ENCODE measurements at regions not wholly inside any gene's neighbourhood (a gene's known extent, or its start where the extent isn't known, plus 50 kb on each side); places are given as distances from the start of the nearest gene placed in this dataset.
"Not testable (repeated sequence)": the region's sequence is repeated elsewhere in the genome, so short reads cannot be mapped to it uniquely, and the experiment has no call there.

DNA sequence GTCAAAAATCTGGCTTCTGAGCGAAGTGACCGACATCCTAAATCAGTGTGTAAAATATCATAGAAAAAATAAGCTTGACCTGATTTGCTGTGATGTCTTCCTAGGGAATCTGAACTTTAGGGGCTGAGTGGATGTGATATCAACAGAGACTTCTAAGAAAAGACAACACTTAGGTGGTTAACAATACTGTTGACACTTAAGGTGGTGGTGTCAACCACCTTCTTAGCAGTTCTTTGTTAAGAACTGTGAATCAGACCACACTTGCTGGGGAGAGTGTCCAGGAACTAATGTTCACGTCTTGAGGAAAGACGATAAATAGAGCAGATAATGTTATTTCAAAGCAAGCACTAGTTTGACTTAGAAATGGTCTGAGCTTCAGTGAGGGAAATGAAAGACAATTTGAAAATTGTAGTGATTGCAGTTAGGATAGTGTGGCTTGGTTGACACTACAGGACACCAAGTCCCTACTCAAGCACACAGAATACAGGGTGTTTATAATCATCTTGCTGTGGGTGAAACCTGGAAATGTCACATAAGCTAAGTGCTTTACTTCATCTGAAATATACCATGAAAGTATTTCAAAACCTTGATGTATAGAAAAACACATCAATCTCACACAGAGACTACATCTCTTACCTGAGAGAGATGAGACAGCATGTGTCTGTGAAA lies 1936.5 kb downstream of the PCDH9 start:
- no peak for DNase-seq (ENCODE audit: low read depth)

DNA sequence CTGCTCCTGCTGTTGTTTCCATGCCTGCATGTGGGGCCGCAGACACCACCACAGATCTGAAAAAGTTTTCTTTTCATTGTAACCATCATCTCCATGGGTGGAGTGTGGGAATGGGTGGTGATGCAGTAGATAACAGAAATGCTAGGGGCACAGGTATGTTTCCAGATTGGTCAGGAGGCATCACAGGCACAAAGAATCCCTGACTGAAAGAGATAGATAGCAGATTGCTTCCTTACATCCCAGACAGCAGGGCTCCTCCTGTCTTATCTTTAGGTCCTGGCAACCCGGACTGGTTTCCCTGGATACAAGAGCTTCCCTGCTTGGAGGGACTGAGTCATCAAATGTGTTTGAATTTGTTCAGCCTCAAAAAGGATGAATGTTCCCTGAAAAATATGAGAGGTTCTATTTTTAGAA lies 1937.6 kb downstream of the PCDH9 start:
- DNase-seq (ENCODE audit: low read depth) = no peak

DNA sequence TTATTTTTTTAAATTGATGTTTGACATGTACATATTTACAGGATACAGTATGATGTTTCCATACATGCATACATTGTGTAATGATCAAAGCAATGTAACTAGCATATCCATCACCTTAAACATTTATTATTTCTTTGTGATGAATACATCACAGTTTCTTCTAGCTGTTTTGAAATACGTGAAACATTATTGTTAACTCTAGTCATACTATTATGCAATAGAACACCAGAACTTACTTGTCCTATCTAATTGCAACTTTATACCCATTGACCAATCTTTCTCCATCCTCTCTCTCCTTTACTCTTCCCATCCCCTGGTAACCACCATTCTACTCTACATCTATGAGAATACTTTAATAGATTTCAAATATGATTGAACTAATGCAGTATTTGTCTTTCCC lies 1942.7 kb downstream of the PCDH9 start:
- no peak for DNase-seq (ENCODE audit: low read depth)

DNA sequence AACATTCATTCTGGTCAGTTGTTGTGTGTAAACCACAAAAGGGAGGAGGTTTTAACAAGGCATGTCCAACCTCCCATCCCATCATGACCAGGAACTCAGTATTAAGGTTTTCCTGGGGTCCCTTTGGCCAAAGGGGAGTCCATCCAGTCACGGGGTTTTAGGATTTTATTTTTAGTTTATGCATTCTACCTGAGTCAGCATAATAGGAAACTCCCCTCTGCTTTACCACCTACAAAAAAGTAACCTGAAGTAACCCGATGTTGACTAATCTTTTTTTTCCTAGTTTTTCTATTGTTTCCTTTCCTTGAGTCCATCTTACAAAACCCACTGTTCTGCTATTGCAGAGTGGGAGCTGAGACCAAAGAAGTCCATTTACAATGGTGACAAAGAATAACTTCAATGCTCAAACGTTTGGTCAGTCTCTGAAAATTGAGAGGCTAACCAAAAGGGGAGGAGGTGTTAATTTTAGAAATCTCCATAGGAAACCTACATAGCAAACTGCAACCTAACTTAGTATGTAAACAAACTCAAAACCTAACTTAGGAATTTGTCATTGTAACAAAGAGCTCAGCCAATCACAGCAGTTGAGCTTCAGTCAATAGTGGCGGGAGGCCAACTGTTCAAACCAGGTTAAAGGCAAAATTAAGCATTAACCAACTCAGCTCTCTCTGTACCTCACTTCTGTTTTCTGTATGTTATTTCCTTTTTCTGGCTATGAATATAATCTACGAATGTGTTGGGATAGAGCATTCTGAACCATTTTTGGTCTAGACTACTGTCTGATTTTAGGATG lies 1954.1 kb downstream of the PCDH9 start:
- no peak for DNase-seq (ENCODE audit: low read depth)

DNA sequence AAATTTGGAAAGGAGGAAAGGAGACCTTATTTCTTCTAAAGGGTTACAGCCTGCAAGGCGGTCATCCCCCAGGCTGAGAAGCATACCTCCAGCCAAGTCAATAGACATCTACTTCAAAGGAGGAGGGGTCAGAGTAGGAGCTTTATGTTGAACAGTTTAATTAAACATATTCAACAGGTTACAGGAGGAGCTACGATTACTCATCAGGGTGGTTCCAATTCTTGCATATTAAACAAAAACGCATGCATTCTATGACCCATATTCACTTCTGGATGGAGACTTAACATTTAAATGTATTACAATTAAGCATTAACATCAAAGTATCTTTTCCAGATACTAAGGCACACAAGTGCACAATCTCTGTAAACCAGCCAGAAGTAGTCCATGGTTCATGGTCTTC lies 1955.0 kb downstream of the PCDH9 start:
- no peak for DNase-seq (ENCODE audit: low read depth)

DNA sequence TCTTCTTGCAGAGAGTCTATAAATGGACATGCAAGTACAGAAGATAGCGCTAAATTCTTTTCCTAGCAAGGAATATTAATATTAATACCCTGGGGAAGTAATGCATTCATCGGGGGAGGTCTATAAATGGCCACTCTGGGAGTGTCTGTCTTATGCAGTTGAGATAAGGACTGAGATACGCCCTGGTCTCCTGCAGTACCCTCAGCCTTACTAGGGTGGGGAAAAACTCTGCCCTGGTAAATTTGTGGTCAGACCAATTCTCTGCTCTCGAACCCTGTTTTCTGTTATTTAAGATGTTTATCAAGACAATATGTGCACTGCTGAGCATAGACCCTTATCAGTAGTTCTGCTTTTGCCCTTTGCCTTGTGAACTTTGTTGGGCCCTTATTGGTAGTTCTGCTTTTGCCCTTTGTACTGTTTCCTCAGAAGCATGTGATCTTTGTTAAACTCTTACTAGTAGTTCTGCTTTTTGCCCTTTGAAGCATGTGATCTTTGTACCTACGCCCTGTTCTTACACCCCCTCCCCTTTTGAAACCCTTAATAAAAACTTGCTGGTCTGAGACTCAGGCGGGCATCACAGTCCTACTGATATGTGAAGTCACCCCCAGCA lies 1956.2 kb downstream of the PCDH9 start:
- DNase-seq (ENCODE audit: low read depth) = not testable (repeated sequence)

DNA sequence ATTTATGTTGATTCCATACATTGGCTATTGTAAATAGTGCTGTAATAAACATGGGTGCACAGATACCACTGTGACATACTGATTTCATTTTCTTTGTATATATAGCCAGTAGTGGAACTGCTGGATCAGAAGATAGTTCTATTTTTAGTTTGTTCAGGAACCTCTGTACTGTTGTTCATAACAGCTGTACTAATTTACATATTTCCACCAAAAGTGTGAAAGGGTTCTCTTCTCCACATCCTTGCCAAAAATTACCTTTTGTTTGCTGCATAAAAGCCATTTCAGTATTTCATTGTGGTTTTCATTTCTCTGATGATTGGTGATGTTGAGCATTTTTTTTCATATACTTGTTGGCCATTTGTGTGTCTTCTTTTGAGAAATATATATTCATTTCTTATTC lies 1962.1 kb downstream of the PCDH9 start:
- DNase-seq (ENCODE audit: low read depth) = no peak

DNA sequence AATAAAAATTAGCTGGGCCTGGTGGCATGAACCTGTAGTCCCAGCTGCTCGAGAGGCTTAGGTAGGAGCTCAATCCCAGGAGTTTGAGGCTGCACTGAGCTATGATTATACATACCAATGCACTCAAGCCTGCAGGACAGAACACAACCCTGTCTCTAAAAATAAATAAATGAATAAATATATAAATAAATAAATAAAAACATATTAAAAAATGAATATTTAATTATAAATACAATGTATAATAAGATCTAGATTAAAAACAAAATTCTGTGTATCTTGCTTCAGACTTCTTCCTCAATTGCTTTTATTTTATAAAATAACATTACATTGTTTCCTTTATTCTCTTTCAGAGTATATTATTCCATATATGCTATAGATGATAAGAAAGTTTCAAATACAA lies 1964.1 kb downstream of the PCDH9 start:
- no peak for DNase-seq (ENCODE audit: low read depth)

DNA sequence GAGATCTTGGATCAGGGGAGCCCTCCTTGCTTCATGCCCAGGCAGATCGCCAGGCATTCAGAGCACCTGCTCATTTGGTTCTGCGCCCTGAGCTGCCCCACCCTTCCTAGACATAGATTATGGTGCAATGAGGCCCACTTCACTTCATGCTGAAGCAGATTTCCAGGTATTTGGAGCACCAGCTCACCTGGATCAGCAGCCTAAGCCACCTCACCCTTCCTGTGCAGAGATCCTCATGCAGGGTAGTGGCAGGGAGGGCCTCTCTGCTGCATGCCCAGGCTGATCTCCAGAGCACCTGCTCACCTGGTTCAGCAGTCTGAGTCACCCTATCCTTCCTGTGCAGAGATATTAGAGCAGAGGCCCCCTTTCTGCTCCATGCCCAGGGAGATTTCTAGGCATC lies 1966.1 kb downstream of the PCDH9 start:
- DNase-seq (ENCODE audit: low read depth) = no peak

DNA sequence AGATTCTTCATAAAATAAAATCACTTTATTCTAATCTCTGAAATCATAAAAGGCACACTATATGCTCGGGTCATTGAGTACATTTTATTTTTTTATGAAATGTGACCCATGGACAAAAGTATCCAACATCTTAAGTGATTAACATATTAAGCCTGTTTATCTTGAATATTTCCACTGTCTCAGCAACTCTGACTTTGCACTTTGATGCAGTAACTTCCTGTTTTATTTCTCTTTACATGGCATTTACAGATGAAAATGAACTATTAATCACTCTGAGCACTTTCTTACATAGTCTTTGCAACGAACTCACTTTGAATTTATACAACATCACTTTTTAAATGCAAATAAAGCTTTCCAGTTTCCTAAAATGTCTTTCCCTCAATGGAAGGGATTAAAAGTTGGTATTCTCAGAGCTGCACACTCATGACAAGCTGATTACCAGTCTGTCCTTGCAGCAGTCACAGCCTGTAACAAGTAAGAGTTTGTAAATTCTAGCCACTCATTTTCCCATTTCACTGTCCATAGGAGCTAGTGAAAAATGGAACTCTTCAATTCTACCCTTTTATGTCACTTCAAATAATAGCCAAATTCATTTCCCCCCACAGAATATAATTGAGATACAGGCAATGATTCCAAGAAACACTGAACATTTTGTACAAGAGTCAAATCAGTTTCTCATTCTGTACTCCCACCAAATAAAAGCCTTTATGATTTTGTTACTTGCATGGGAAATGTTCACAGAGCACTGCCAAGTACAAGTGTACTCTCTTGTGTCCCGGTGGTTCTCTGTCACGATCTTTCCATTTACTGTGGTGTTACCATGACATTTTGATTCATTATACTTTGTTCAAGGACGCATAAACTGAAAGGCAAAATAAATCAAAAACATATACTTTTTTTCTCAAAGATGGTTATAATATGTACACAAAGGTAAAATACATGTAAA lies 1968.9 kb downstream of the PCDH9 start:
- DNase-seq (ENCODE audit: low read depth) = no peak

DNA sequence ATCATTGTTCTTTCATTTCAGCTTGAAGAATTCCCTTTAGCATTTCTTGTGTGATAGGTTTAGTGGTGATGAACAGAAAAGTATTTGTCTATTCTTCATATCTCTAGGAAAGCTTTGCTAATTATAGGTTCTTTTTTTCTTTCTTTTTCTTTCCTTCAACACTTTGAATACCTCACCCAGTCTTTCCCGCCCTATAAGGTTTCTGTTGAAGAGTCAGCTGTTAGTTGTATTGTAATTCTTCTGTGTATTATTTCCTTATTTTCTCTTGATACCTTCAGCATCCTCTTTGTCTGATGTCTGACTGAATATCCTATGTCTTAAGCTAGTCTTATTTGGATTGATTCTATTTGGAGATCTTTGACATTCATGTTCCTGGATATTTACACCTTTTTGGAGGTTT lies 1989.4 kb downstream of the PCDH9 start:
- no peak for DNase-seq (ENCODE audit: low read depth)

DNA sequence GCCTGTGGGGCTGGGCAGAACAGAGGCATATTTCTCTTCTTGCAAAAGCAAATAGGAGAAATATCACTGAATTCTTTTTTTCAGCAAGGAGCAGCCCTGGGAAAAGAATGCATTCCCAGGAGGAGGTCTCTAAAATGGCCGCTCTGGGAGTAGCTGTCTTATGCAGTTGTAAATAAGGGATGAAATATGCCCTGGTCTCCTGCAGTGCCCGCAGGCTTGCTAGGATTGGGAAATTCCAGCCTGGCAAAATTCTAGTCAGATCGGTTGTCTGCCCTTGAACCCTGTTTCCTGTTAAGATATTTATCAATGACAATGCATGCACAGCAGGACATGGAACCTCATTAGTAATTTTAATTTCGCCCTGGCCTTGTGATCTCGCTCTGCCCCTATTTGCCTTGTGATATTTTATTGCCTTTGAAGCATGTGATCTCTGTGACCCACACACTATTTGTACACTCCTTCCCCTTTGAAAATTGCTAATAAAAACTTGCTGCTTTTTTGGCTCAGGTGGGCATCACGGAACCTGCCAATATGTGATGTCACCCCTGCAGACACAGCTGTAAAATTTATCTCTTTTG lies 1993.2 kb downstream of the PCDH9 start:
- no peak for DNase-seq (ENCODE audit: low read depth)

DNA sequence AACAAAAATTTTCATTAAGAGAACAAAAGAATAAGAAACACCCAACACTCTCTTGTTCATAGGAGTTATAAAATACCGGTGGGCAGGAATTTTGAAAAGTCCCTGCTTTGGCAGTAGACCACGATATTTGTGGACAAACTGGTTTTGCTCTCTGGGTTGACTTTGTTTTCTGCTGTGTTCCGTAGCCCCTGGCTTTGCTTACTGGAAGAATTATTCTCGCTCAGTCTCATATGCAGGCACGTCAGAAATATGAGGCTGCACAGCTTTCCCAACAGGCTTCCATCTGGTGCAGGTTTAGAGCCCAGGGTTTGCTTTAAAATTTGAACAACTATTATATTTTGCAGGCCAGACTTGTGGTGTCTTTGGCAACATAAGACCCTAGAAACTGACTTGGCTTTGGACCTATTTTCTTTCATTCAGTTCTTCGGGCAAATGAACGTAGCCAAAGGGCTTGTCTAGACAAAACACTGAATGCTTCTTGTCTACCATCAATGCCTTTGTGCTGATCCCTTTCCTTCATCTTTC lies 2012.6 kb downstream of the PCDH9 start:
- no peak for DNase-seq (ENCODE audit: low read depth)

DNA sequence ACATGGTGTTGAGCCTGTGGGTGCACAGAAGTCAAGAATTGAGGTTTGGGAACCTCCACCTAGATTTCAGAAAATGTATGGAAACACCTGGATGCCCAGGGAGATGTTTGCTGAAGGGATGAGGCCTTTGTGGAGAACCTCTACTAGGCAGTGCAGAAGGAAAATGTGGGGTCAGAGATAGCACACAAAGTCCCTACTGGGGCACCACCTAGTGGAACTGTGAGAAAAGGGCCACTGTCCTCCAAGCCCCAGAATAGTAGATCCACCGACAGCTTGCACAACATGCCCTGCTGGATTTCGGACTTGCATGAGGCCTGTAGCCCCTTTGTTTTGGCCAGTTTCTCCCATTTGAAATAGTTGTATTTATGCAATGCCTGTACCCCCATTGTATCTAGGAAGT lies 2027.3 kb downstream of the PCDH9 start:
- DNase-seq (ENCODE audit: low read depth) = not testable (repeated sequence)

DNA sequence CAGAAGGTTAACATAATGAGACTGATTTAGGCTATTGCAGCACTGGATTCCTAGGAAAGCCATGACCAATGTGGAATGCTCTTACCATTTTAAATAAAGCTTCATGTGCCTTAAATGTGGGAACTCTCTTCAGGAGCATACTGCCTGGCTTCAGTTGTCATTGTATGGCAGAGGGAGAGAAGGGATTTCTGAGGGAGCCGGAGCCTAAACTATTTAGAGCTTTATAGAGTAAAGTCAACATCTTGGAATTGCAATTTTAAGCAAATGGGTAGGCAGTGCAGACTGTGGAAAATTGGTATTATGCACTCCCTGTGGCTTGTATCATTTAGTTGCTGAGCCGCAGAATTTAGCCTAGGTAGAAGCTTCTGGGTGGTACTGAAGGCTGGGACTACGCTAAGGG lies 2041.4 kb downstream of the PCDH9 start:
- DNase-seq (ENCODE audit: low read depth) = no peak

DNA sequence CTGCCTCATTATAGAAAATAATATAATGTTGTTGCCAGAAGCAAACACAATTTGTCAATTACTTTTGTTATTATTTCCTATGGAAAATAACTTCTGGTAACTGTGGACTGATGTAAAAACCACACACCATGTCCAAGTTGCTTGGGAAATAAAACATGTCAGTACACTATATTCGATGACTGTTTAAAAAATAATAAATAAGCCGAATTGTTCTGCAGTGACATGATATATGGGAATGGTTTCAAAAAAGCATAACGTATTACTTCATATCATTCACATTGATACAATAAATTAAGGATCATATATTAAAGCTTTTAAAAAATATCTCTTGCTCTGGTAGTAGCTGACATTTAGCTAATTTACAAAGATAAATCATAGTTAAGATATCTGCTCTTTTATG lies 2062.1 kb downstream of the PCDH9 start:
- no peak for DNase-seq (ENCODE audit: low read depth)

DNA sequence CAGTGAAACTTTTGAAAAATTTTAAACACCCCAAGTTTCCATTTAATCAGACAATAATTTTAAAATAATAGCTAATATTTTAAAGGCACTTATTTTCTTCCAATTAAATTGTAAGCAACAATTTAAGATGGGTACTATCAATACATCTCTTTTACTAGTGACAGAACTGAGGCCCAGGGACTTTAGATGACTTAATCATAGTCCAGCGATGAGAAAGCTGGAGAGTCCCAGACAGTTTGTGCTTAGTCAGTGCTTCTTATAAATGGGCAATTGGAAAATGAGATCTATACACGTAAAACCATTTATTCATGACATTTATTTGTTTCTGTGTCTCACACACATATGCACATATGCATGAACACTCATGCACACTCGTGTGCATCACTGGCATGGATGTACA lies 2063.5 kb downstream of the PCDH9 start:
- no peak for DNase-seq (ENCODE audit: low read depth)

DNA sequence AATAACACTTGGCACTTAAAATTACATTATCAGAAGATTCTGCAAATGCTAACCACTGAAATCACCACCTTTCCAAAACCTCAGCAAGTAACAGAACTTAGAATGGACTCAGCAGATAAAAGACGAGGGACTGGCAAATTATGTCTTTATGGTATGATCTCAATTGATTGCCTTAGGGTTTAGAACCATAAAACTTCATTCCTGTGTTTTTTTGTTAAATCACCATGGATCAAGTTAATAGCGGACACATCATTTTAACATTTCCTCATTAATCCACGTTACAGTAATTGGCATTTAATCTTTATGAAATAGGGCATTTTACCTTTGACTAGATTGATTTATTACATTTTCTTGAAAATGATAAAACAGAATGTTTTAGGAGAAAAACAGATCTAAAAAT lies 2070.3 kb downstream of the PCDH9 start:
- DNase-seq (ENCODE audit: low read depth) = no peak

DNA sequence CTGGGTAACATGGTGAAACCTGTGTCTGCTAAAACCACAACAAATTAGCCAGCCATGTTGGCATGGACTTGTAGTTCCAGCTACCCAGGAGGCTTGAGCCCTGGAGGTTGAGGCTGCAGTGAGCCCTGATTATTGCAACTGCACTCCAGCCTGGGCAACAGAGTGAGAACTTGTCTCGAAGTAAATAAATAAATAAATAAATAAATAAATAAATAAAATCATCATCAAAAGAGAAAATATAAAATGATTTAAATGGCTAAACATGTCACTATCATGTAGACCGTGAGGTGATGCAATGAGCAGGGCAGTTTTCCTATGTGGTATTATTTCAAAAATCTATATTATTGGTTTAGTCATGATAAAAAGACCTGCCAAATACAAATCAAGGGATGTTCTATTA lies 2074.3 kb downstream of the PCDH9 start:
- no peak for DNase-seq (ENCODE audit: low read depth)

DNA sequence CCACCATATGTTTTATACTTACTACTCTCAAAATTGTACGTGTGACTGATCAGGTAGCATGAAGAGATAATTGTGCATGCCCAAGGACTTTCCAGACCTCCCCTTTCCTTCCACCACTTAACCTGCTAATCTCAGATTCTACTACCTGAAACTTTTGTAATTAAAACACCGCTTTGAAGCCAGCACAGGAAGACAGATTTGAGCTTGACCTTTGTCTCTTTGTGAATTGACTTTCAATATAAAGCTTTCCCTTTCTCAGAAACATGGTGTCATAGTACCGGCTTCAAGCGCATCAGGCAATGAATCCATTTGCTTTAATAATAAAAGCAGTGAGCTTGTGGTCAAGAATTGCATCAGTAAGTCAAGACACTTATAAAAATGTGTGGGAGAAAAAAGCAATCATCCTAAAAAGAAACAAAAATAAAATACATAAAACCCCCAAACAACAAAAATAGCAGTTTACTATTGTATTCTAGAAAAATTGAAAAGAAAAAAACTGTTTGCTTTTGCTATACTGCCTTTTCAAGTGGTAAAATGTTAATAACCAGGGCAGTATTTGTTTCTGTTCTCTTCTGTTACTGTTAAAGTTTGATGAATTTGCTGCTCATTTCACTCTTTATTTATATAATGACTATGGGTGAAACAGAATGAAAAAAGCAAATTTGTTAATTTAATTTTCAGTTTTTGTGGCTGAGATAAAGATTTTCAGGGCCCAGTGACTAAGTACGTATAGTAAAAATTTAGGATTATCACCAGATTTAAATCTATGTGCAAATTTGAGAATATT lies 2075.3 kb downstream of the PCDH9 start:
- no peak for DNase-seq (ENCODE audit: low read depth)

DNA sequence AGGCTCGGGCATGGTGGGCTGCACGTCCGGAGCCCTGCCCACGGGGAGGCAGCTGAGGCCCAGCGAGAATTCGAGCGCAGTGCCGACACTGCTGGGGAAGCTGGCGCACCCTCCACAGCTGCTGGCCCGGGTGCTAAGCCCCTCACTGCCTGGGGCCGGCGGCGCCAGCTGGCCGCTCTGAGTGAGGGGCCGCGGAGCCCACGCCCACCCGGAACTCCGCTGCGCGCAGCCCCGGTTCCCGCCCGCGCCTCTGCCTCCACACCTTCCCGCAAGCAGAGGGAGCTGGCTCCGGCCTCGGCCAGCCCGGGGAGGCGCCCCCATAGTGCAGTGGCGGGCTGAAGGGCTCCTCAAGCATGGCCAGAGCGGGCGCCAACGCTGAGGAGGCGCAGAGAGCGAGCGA lies 2080.4 kb downstream of the PCDH9 start:
- no peak for DNase-seq (ENCODE audit: low read depth)
